HG03442 (cell line): ENCODE measurements at regions not wholly inside any gene's neighbourhood (a gene's known extent, or its start where the extent isn't known, plus 50 kb on each side); places are given as distances from the start of the nearest gene placed in this dataset.
"Not testable (repeated sequence)": the region's sequence is repeated elsewhere in the genome, so short reads cannot be mapped to it uniquely, and the experiment has no call there.

Experiments used
- ATAC-seq: cut with Tn5 transposase; IDR thresholded peaks from one replicate; pipeline ENCODE4 v1.9.1; 2021; ENCODE audit warnings: mild to moderate bottlenecking, moderate library complexity; ENCODE audit not compliant: unreplicated experiment

GRCh38 chr15:77910030-77910911 lies 167.2 kb downstream of the TBC1D2B start:
- not testable (repeated sequence) for ATAC-seq

DNA sequence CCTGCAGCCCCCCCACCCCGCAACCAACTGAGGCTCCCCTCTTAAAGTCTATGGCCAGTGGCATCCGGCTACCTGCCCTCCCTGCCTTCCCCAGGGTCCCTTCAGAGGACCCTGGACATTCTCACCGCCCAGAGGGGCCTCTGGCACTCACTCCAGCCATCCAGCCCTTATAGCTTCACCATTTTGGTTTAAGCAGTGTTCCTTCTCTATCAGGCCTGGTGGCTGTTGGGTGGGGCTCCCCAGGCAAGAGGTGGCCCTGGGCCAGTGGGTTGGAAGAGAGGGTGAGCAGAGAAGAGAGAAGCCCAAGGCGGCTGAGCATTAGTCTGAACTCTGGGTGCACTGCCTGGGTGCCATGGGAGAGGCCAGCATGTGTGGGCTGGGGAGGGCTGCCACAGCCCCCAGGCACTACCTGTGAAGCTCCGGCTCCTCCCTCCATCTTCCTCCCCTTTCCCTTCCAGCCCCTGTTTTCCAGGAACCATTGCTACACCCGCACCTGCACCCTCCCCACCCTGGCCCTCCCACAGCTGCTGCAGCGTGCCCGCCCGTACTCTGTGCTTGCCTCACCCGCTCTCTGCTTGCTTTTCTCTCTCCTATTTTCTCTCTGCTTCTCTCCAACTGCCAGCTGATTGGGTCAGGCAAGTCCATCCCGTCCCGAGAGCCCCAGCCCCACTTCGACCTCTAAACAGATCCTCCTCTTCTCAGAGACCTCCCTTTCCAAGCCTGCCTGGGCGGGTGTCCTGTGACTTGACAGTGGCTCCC lies 168.2 kb downstream of the TBC1D2B start:
- ATAC-seq = no peak

DNA sequence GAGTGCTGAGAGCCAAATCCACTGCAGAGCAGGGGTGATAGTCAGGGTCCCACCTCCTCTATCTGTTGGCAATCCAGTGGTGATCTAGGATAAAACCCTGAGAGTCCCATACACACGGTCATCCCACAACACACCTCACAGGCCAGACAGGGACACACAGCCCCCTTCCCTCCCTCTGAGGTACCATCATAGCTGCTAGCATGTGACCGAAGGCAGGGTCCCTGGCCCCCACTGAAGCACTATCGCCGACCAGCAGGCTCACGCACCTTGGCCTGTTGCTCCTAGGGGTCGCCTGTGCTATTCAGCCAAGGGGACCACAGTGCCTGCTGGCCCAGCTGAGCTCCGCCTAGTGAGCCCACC lies 168.8 kb downstream of the TBC1D2B start:
- ATAC-seq = not testable (repeated sequence)

GRCh38 chr15:77907824-77908751 lies 169.4 kb downstream of the TBC1D2B start:
- no peak for ATAC-seq

DNA sequence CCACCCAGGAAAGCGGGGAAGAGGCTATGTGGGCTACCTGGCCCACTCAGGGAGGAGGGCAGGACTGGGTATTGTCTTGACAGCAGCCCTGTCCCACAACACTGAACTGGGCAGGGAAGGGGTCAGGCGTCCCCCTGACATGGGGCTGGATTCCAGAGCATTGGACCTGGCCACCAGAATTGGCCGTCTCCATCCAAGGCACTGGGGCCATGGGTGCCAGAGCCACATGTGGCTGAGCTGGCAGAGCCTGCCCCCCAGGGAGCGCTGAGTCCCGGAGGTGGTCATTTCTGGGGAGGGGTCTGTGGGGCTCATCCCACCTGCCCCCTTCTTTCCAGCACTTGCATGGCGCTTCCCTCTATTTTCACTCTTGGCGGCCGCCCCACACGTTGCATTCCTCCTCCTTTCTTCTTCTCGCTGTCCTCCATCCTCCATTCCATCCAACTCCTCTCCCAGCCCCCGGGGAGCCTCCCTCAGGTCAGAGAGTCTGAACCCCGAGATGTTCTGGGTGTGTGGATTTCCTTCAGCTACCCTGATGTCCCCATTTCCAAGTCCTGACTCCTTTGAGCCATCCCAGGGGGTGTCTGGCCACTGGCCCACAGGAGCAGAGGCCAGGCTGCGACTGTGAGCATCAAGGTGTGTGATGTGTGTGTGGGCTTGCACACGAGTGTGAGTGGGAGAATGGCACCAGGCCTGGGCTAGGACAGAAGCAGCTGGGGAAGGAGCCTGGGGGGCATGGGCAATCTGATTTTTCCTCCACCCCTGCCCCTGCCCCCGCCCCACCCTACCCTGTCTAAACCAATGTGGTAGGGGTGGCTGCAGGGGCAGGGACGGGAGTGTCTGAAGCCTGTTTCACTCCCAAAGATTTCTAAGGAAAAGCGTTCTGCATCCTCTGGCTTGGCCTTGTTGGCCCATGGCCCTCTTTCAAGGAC lies 171.2 kb downstream of the TBC1D2B start:
- not testable (repeated sequence) for ATAC-seq

DNA sequence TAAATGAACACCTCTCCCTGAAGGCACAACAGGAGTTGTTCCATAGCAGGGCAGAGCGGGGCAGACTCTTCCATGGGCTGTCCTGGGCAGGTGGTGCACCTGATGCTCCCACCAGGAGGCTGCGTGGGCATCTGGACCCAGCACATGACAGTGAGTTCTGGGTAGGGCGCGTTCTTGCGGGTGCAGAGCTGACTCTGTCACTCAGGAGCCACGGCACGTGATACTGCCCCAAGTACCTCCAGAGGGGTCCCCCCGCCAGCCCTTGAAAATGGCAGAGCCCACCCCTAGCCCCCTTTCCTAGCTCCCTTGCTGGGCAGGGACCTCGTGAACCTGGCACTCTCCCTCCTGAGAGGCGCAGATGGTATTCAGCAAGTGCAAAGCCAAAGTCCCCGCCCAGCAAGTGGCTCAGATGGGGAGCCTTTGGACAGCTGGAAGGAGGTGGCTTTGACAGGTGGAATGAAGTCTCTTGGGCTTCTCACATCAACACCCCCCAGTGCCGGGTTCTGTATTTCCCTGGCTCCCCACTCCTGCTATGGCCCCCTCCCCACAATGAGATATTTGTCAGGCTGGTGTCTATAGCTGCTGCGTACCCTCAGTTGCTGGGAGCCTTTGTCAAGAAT lies 172.1 kb downstream of the TBC1D2B start:
- ATAC-seq = no peak

DNA sequence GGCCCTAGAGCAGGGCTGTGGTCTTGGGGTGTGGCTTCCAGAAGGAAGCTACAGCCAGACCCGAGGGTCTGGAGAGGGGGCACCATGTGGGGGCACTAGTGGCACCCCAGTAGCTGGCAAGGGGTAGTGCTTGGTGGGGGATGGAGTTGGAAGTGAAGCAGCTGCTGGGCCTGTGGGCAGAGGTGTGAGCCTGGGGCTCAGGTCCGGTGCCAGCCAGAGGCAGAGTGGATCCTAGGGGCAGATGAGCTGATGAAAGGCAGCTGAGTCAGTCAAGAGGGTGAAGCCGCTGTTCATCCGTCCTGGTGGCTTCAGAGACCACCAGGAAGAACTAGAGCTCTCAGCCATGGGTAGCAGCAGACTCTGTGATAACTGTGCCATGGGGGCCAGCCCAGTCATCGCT lies 172.6 kb downstream of the TBC1D2B start:
- no peak for ATAC-seq

DNA sequence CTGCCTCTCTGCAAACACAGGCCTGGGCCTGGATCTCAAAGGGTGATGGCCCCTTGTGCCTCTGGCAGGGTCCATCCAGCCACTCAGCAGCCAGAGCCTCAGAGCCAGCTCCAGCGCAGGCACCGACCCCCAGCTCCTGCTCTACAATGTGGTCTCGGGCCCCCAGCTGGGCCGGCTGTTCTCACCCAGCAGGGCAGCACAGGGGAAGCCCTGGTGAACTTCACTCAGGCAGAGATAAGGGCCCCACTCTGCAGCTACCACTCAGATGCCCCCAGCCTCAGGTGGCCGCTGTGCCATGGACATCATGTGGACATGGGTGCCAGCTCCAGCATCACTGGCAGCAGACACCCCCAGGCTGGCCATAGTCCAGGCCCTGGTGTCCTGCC lies 173.1 kb downstream of the TBC1D2B start:
- ATAC-seq = no peak

- not testable (repeated sequence) for ATAC-seq
These were observed 173.6 kb downstream of the TBC1D2B start for GRCh38 chr15:77903761-77904435.

DNA sequence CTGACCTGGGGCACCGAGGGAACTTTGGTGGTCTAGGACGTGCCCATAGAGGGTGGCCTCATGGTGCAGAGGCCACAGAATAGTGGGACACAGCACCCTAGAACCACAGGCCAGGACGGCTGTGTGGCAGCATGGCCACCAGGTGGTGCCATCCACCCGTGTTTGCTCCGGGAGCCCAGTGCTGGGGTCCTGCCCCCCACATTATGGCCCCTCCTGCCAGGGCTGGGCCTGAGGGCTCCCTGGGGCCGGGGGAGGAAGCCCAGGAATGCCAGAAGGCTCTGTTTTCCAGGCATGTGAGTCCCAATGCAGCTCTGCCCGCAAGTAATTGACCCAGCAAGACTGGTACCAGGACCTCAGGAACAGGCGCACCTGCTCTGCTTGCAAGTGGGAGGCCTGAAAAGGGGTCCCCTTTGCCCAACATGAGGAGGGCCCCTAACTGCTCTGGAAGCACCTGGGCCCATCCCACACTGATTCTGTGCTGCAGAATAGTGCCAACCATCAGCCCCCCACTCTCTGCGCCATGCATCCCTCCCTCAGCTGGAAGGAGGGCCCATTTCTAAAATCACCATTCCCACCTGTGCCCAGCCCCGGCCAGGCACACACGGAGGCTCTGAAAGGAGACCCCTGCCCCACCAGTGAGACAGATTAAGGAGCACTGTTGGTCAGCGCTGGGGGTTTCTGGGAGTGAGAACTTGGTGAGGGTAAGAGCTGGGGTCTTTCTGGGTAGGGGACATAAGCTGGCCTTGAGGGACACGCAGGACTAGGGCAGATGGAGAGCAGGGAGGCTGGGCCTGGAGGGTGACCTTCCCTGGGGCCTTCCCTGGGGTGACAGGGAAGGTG lies 174.4 kb downstream of the TBC1D2B start:
- ATAC-seq = not testable (repeated sequence)

- no peak for ATAC-seq
These were observed 175.4 kb downstream of the TBC1D2B start for GRCh38 chr15:77901921-77902750.

DNA sequence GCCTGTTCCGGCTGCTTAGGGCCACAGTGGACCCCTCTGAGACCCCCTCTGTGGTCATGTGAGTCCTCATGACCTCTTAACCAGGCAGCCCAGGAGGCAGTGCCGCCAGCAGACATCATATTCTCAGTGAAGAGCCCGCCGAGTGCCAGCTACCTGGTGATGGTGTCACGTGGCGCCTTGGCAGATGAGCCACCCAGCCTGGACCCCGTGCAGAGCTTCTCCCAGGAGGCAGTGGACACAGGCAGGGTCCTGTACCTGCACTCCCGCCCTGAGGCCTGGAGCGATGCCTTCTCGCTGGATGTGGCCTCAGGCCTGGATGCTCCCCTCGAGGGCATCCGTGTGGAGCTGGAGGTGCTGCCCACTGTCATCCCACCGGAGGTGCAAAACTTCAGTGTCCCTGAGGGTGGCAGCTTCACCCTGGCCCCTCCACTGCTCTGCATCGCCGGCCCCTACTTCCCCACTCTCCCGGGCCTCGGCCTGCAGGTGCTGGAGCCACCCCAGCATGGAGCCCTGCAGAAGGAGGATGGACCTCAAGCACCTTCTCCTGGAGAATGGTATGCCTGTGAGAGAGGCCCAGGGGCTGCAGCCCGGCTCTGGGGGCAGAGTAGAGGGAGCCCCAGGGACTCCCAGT lies 176.1 kb downstream of the TBC1D2B start:
- ATAC-seq = no peak

DNA sequence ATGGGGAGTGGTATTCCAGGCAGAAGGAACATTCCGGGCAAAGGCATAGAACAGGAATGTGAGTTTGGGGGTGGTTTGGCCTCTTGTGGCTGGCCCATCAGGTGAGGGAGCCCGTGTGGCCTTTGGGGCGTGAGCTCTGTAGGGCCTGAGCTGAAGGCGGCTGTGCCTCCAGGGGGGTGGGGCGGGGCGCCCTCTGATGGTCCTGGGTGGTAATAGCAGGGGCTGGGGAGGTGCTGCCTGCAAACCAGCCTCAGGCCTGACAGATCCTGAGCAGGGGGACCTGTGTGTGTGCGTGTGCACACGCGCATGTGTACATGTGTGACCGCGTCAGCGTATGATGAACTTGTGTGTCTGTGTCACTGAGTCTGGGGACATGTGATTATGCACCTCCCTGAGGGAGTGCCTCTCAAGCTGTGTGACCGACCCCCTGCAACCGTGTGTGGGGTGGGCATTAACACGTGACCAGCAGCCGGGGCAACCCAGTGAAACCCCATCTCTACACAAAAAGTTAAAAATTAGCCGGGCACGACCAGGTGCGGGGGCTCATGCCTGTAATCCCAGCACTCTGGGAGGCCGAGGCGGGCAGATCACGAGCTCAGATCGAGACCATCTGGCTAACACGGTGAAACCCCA lies 177.1 kb downstream of the TBC1D2B start:
- ATAC-seq = not testable (repeated sequence)

DNA sequence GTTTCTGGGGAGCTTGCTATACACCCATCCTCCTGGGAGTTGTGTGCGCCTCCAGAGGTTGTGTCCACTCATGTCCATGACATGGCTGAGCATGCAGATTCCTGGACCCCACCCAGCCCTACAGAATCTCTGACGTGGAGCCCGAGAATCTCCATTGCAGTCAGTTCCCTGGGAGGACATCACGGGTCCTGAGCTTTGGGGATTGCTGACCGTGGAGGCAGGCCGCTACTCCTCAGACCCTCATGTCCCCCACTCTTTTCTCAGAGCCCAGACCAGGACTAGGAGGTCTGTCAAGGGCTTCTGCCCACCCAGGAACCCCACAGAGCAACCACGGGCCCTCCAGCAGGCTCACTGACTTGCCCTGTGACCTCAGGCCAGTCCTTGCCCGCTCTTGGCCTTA lies 177.7 kb downstream of the TBC1D2B start:
- ATAC-seq = not testable (repeated sequence)

GRCh38 chr15:77898811-77899730 lies 178.4 kb downstream of the TBC1D2B start:
- no peak for ATAC-seq
